GM19438 (cell line): ENCODE measurements at regions not wholly inside any gene's neighbourhood (a gene's known extent, or its start where the extent isn't known, plus 50 kb on each side); places are given as distances from the start of the nearest gene placed in this dataset.
"Not testable (repeated sequence)": the region's sequence is repeated elsewhere in the genome, so short reads cannot be mapped to it uniquely, and the experiment has no call there.

Experiments used
- ATAC-seq: cut with Tn5 transposase; IDR thresholded peaks from one replicate; pipeline ENCODE4 v1.9.1; 2021; ENCODE audit warnings: low read depth; ENCODE audit not compliant: unreplicated experiment

DNA sequence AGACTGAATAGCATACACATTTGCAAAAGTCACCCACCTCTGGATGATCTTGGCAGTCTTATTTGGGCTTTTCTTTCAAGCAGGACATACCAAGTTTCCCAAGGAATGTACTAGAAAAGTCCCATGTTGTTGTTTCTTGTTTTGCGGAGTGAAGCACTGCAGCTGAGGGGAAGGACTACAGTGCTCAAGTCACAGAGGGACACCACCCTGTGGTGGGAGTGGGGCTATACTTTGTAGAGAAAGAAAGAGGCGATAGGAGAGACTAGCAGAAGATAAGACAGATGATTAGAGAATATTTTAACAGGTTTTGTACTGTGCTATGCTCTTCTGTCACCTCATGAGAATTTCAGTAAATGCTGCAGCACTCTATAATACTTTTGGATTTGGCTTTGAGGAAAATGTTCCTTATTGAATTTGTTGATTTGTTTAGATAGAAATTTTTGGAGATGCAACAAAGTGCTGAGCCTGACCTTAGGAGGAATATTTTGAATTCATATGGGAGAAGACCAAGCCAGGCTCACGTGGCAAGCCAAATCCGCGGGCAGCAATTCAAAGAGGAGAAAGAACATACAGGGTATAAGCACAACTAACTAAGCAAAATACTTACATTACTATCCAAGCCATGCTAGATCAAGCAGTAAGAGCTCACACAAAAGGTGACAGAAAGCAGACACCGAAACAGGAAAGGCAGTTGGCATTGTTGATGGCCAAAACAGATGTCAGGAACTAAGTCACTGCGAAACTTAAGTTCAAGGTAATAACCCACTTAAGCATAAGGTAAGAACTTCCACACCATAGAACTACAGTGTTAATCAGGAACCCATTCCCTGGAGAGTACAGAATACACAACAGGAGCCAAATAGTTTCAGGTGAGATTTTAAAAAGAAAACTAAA is 280.3 kb upstream of the INTU start:
- no peak for ATAC-seq

DNA sequence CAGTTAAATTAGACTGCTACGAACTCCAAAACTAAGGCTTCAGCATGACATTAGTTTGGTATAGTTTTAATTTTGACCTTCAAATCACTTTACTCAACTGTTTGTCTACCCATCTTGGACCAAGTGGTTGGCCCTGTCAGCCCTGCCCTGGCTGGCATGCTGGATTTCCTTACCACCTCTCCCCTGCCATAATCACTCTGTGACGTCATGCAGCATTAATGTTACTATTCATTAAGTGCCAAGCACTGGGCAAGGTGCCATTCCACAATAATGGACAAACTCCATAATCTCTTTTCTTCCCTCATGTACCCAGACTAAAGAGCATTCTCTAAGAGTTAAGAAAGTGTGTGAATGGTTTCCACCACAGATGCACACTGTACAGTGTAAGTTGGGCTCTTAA is 277.0 kb upstream of the INTU start:
- ATAC-seq: no peak

DNA sequence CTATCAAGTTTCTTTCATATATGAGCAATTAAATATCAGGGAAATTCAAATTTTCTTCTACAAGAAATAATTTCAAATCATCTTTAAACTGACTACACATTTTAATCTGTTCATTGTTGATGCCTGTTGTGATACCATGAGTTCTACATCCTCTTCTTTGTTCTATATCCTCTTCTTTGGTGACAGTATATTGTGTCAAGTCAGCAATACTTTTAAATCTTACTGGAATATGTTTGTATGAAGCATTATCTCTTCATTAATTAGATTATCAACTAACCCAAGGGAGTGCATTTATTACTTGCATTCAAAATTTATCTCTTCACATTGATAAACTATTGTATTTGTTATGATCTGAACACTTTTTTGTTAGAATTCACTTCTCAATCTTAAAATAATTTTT is 275.0 kb upstream of the INTU start:
- ATAC-seq: no peak

DNA sequence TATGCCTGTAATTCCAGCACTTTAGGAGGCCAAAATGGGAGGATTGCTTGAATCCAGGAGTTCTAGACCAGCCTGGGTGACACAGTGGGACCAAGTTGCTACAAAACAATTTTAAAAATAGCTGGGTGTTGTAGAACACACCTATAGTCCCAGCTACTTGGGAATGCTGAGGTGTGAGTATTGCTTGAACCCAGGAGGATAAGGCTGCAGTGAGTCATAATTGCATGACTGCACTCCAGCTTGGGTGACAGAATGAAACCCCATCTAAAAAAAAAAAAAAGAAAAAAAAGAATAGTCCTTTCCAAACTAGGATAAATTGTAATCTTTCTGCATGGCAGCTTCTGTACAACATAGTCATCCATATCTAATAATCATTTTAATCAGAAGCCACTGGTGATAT is 270.1 kb upstream of the INTU start:
- no peak for ATAC-seq

DNA sequence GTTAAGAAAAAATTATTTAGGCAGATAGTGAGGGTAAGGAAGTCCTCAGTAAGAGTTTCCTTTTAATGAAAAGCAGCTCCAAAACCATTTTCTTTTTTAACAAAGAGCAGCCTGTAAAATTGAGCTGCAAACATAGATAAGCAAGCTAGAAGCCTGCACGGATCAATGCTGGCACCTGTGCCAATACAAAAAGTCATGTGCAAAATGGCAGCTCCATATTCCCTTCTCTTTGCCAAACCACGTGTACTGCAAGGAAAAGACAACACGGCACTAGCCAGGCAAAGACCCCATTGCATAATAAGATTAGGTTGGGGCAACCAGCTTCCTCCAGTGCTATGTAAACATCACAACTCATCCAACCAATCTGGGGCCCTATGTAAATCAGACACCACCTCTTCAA is 268.4 kb upstream of the INTU start:
- no peak for ATAC-seq

DNA sequence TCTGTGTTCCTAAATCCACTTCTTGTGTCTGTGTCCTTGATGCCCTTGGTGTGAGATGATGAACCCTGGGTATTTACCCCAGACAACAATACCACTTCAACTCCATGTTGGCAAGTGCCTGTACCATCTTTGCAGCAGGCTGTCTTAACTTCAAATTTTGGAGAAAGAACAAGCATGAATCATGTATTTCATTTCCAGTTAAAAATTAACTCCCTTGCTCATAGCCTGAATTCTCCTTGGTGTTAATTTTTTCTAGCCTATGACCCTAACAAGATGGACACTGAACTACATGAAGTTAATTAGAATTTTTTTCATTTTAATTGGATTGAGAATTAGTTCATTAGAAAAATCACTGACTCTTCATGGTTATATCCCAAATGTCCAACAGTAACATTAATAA is 267.8 kb upstream of the INTU start:
- no peak for ATAC-seq

DNA sequence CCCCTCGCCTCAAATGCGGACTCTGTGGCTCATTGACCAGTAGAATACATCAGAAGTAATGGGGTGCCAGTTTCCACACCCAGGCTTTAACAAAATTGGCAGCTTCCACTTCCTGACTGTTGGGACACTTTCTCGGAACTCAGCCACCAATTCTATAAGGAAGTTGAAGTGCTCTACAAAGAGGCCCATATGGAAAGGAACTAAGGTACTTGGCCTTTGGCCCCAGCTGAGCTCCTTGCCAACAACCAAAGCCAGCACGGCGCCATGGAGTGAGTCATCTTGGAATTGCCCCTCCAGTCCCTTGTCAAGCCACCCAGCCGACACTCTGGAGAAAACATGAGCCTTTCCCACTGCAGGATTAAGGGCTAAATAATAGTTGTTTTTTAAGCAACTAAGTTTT is 262.2 kb upstream of the INTU start:
- no peak for ATAC-seq

DNA sequence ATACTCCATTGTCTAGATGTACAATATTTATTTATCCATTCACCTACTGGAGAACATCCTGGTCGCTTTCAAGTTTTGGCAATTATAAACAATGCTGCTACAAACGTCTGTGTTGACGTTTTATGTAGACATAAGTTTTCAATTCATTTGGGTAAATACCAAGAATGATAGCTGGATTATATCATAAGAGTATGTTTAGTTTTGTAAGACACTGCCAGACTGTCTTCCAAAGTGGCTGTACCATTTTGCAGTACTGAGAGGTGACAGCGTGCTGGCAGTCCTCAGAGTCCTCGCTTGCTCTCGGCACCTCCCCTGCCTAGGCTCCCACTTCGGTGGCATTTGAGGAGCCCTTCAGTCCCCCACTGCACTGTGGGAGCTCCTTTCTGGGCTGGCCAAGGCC is 253.3 kb upstream of the INTU start:
- no peak for ATAC-seq

DNA sequence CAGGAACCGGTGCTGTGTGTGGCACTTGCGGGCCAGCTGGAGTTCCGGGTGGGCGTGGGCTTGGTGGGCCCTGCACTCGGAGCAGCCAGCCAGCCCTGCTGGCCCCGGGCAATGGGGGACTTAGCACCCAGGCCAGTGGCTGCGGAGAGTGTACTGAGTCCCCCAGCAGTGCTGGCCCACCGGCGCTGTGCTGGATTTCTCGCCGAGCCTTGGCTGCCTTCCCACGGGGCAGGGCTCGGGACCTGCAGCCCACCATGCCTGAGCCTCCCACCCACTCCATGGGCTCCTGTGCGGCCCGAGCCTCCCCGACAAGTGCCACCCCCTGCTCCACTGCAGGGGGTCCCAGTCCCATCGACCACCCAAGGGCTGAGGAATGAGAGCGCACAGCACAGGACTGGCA is 252.8 kb upstream of the INTU start:
- not testable (repeated sequence) for ATAC-seq

DNA sequence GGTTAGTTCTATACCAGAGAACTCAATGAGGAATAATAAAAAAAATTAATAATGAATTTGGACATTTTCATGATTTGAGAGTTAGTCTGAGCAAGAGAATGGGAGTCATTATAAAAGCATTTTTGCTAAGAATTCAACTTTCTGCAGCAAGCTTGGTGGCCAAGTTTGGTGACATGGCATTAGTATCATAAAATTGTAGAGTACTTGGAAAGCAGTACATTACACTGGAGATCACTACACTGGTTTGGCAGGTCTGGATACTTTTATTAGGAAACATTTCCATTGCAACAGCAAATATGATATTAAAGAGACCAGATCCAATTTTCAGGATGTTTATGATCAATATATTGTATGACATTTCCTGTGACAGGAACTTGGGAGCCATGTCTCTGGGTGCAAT is 249.1 kb upstream of the INTU start:
- ATAC-seq: no peak

DNA sequence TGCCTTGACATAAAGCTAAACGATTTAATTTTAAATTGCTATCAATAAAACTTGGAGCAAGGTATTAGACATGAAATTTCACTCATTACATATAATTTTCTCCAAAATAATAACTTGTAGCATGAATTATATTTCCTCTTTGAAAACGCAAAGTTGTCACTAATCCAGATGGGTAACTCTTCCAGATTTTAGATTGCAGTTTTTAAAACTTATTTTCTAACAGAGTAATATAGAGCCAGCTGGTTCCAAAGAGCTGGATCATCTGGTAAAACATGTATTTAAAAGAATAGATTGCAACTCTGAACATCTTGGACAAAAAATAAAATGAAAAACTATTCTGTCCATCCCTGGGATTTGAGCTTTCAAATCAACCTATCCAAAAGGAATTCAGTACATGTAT is 238.2 kb upstream of the INTU start:
- ATAC-seq: no peak

DNA sequence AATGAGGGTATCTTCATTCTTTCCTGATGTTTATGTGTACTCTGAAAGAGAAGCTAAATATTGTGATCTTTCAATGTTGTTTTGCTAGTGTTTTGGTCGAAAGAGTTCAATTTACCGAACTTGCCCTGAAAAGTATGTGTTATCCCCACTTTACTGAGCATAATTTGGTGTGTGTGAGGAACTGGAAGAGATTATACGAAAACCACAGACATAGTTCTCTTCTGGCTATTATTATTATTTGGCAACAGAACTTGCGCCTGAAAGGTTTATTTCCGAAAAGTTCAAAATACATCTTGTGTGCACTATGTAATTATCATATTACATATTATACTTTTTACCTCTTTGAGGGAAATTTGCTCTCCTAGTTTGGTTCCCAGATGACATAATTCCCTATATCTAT is 232.5 kb upstream of the INTU start:
- ATAC-seq: no peak

DNA sequence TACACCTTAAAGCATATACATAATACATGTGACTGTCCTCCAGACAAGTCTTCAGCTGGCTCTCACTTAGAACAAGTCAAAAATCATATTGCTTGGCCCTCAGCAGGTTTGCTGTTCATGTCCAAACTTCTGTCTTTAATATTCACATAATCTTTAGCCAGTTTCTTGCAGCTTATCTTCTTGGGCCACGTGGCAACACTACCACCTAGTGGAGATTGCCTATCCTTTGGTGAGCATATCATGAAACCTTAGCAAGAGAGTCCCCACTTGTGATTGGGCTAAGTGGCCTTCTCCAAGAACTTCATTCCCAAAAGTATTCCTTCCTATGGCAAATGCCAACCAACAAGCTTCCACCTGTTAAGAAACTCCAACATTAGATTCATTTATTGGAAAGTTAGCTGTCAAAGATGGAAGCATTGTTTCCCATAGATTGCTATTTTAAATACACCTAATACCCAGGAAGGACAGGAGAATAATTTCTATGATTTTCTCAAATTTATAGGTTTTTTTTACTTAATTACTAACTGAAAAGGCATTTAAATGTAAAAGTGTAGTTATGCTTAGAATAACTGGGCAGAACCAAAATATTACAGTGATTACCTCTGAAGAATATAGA is 231.9 kb upstream of the INTU start:
- peak; percentile 82 for ATAC-seq

DNA sequence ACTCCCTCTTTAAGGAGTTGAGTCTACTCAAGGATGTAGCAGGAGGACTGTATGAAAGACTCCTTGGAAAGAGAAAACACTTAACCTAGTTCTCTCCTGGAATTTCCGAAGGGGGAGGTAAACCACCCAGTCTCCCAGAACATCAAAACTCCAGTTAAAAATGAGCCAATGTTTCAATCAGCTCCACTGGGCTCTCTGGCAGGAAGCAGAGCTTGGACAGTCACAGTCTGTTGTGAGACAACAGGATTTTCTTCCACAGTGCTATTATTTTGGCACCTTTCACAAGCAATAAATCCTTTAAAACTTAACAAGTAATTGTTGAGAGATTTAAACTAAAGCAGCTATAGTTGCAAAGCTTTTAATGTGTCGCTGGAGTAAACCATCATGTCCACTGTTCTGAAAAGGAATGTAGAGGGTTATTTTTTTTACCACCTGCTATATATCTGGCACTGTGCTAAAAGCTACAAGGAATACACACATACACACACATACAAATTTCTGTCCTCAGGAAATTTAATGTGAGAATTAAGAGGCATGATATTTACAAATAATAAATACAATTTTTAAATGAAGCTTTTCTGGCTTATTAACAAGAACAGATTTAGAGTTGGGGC is 229.2 kb upstream of the INTU start:
- ATAC-seq: no peak

DNA sequence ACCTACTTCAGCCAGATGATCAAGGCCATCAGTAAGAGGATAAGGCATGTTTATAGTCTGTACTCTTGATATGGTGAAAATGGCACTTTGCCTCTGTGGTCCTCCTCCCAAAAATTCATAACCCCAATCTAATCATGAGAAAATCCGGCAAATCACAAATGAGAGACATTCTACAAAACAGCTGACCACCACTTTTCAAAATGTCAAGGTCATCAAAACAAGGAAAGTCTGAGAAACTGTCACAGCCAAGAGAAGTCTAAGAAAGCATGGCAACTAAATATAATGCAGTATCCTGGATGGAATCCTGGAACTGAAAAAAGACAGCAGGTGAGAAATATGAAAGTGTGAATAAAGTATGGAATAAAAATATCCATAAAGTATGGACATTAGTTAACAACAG is 226.6 kb upstream of the INTU start:
- no peak for ATAC-seq

DNA sequence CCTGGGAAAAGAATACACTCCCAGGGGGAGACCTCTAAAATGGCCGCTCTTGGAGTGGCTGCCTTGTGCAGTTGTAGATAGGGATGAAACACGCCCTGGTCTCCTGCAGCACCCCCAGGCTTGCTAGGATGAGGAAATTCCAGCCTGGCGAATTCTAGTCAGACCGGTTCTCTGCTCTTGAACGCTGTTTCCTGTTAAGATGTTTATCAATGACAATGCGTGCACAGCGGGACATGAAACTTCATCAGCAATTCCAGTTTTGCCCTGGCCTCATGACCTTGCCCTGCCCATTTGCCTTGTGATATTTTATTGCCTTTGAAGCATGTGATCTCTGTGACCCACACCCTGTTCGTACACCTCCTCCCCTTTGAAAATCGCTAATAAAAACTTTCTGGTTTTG is 225.2 kb upstream of the INTU start:
- not testable (repeated sequence) for ATAC-seq

DNA sequence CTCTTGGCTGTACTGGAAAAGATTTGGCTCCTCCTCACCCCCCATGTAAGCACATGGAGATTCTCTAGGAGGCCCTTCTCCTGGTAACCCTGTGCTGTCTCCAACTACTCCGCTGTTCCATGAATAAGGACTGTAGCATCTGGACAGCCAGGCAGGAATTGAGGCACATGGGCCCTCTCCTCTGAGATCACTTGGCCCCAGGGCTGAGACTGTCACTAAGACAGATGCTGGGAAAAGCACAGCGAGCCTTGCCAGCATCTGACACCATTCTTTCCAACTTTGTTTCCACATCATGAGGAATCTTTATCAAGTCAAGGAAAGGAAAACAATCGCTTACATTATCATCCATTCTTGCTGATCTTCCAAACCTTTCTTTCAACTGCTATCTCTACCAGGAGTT is 222.6 kb upstream of the INTU start:
- no peak for ATAC-seq

DNA sequence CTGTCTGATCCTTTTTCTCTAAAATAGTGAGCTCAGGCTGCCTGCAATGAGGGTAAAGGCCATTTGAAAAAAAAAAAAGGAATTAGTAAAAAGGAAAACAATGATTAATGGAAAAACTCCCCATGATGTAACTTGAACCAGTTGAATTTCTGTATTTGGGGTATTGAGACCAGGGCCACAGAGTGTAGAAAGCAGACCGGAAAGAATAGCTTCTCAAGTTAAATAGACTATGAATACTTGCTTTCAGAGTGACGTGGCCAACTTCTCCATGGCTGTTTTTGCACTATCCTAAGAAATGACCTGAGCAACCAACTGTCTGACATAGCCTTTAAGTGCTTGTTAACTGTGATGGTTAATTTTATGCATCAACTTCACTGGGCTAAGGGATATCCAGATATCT is 222.1 kb upstream of the INTU start:
- ATAC-seq: no peak

DNA sequence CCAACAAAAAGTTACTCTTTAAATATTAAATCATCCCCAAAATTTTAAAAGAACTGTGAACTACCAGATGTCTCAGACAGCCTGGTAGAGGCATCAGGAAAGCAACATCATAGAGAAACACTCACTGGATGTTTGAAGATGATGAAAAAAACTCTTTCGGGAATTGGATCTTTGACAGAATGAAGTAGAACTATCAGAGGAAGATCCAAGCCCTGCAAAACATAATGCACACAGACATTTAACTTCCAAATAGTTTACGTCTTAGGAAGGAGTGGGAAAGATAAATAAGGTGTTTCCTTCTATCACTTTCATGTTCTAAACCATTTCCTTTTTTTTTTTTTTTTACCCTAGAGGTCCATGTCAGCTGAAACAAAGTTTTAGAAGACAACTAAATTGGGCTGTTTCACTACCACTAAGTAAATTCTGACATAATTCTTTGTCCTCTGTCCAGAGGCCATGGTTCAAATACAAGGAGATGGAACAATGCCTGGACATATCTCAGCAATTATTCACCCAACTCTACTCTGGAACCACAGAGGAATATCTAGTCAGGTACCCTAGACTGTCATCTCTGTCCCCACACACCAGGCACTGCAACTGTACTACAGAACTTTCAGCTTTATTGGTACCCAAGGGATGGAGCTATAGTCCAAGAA is 217.7 kb upstream of the INTU start:
- no peak for ATAC-seq

DNA sequence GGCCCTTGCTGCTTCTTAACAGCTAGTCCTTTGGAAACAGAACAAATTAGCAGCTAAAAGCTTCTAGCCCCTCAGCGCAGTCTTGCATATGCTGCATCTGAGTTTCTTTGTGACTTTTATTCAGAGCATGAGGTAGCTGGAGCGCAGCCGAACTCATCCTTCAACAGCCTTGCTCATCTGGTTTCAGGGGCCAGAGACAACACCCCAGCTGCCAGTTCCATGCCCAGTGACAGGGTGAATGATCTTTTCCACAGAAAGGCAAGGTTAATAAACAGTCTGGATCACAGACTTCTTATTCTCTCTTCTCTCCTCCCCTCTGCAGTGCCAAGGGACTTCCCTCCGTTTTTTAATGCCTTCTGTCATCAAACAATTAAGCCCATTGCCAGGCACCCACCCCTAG is 216.6 kb upstream of the INTU start:
- no peak for ATAC-seq

DNA sequence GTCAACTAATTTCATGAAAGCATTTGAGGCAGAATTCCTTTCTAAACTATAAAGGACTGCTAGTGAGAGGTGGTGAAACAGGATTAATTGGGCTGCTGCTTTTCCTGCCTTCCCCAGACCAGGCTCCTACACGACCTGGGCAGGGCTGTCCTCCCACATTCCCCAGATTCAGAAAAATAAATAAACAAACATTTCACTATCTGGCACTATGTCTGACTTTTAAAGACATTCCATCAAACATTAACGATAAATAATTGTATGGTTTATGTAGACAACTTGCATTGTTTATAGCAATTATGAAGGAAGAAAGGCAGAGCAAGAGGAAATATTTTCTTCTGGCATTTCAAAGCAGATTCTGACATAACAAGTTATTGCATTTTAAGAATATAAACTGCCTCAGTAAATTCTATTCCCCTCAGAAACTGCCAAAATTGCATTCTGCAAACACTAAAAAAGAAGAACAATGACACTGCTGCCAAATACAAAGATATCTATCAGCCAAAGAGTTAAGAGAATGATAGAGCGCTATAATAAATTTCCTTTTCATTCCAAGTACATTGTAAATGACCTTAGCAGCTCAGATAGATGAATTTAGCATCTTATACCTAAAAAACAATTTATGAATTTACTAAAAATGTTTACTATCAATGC is 214.7 kb upstream of the INTU start:
- no peak for ATAC-seq
